ENCODE measurements at regions not wholly inside any gene's neighbourhood (a gene's known extent, or its start where the extent isn't known, plus 50 kb on each side); places are given as distances from the start of the nearest gene placed in this dataset.
"Not testable (repeated sequence)": the region's sequence is repeated elsewhere in the genome, so short reads cannot be mapped to it uniquely, and the experiment has no call there.

GRCh38 chr13:65564561-65564960 lies 1665.6 kb downstream of the PCDH9 start:
- FAIRE-seq; H3K27me3 ChIP-seq (ENCODE audit: control insufficient read depth in 1 of 2, insufficient read depth in 2 of 2, low read length in 2 of 2); BruUV-seq (replicated peaks); H3K9me3 ChIP-seq (ENCODE audit: low read length); H3K4me1 ChIP-seq (ENCODE audit: insufficient read depth, low read length); H3K4me2 ChIP-seq (ENCODE audit: low read depth, low read length); intact Hi-C loops (cut with micrococcal nuclease; ENCODE audit: unreplicated experiment); H3K27ac ChIP-seq (ENCODE audit: extremely low read length, insufficient read depth, low read length); H3K4me3 ChIP-seq (replicated peaks in 1 of 3; ENCODE audit: insufficient read depth in 1 of 3, low read depth in 2 of 3, low read length in 3 of 3); H2AFZ ChIP-seq (ENCODE audit: low read length); ATAC-seq; H3K79me2 ChIP-seq (ENCODE audit: insufficient read depth, low read length); DNase-seq (ENCODE audit: low spot score); H4K20me1 ChIP-seq (ENCODE audit: insufficient read depth, low read length); CTCF ChIA-PET (ENCODE audit: low intra/inter-chr PET ratio, low total read pairs); POLR2A ChIA-PET; H3K9ac ChIP-seq (ENCODE audit: insufficient read depth, low read depth, low read length); in situ Hi-C loops (cut with HindIII; ENCODE audit: extremely low pct_ligation_motif_present, low pct_unique_long_range_greater_than_20kb); H3K36me3 ChIP-seq (replicated peaks in 1 of 2; ENCODE audit: control insufficient read depth in 1 of 2, insufficient read depth in 2 of 2, low read length in 2 of 2): not testable (repeated sequence)
- 0% methylated on average over 5 of the region's 5 CpGs for WGBS (ENCODE audit: low lambda C conversion rate)

- peak; percentile 47 to 74; a peak in 3 of 4 replicates for TF ChIP-seq MAFK (conservative IDR thresholded peaks at IDR 0.05 in 1 of 2, IDR thresholded peaks at IDR 0.05 in 1 of 2; ENCODE audit: low read length in 2 of 2)
- no peak for TF ChIP-seq ETV5 (CRISPR knock-in tag; IDR thresholded peaks at IDR 0.05; ENCODE audit: borderline replicate concordance)
- peak; percentile 38 for TF ChIP-seq MAFF (IDR thresholded peaks at IDR 0.05; ENCODE audit: low read depth, low read length)
- ChIA-PET POLR2A (no interaction called here), CTCF (ENCODE audit: low intra/inter-chr PET ratio, low total read pairs) (no interaction called here)
- intact Hi-C loops (cut with micrococcal nuclease; ENCODE audit: unreplicated experiment) (no loop called here), in situ Hi-C loops (cut with HindIII; ENCODE audit: extremely low pct_ligation_motif_present, low pct_unique_long_range_greater_than_20kb) (no loop called here)
- no peaks in the 10 kb centered on the region for H3K27me3 ChIP-seq (ENCODE audit: control insufficient read depth in 1 of 2, insufficient read depth in 2 of 2, low read length in 2 of 2)
- no peak for ATAC-seq
- H3K79me2 ChIP-seq (ENCODE audit: insufficient read depth, low read length), result no peaks in the 10 kb centered on the region
- H3K36me3 ChIP-seq (replicated peaks in 1 of 2; ENCODE audit: control insufficient read depth in 1 of 2, insufficient read depth in 2 of 2, low read length in 2 of 2), result no peaks in the 10 kb centered on the region
- H3K9ac ChIP-seq (ENCODE audit: insufficient read depth, low read depth, low read length), result no peak overlapping the region
- FAIRE-seq, result no peak
- no peak for DNase-seq (ENCODE audit: low spot score)
- H2AFZ ChIP-seq (ENCODE audit: low read length), result no peak overlapping the region
- BruUV-seq (replicated peaks), result no TSS peak
- H4K20me1 ChIP-seq (ENCODE audit: insufficient read depth, low read length), result no peaks in the 10 kb centered on the region
- H3K27ac ChIP-seq (ENCODE audit: extremely low read length, insufficient read depth, low read length), result no peak overlapping the region
- H3K4me3 ChIP-seq (replicated peaks in 1 of 3; ENCODE audit: insufficient read depth in 1 of 3, low read depth in 2 of 3, low read length in 3 of 3), result no peak overlapping the region
- no peak overlapping the region for H3K4me2 ChIP-seq (ENCODE audit: low read depth, low read length)
- H3K4me1 ChIP-seq (ENCODE audit: insufficient read depth, low read length), result no peaks in the 10 kb centered on the region
- 0% methylated on average over 3 of the region's 3 CpGs for WGBS (ENCODE audit: low lambda C conversion rate)
- peaks cover 23% of the 10 kb centered on the region; the same call in 1 of the 2 replicates for H3K9me3 ChIP-seq (ENCODE audit: low read length)
These were observed 1667.8 kb downstream of the PCDH9 start for GRCh38 chr13:65562305-65562704.
